ENCODE measurements at regions not wholly inside any gene's neighbourhood (a gene's known extent, or its start where the extent isn't known, plus 50 kb on each side); places are given as distances from the start of the nearest gene placed in this dataset. TPM values are rescaled to one million over a fixed set of nuclear protein-coding genes. Genes with fewer than 3 reads are reported as not detected.

GRCh38 chr6:33853736-33854135, 49.9 kb upstream of the MLN start (continued):
- TF ChIP-seq REST (IDR thresholded peaks at IDR 0.05; ENCODE audit: low read depth) = no peak

Small RNAs in the stretch of these regions (microRNA-seq; reads per million reads assigned to microRNA genes)
- gene MIR7159 (ENCODE audit: borderline number of aligned reads) = not detected

Measured in HCT116 (cell line).